ENCODE measurements at regions not wholly inside any gene's neighbourhood (a gene's known extent, or its start where the extent isn't known, plus 50 kb on each side); places are given as distances from the start of the nearest gene placed in this dataset.

GRCh38 chr2:139259422-139260051 is 479.3 kb upstream of the NXPH2 start:
- ATAC-seq = no peak
- TF ChIP-seq, protein P1, sequence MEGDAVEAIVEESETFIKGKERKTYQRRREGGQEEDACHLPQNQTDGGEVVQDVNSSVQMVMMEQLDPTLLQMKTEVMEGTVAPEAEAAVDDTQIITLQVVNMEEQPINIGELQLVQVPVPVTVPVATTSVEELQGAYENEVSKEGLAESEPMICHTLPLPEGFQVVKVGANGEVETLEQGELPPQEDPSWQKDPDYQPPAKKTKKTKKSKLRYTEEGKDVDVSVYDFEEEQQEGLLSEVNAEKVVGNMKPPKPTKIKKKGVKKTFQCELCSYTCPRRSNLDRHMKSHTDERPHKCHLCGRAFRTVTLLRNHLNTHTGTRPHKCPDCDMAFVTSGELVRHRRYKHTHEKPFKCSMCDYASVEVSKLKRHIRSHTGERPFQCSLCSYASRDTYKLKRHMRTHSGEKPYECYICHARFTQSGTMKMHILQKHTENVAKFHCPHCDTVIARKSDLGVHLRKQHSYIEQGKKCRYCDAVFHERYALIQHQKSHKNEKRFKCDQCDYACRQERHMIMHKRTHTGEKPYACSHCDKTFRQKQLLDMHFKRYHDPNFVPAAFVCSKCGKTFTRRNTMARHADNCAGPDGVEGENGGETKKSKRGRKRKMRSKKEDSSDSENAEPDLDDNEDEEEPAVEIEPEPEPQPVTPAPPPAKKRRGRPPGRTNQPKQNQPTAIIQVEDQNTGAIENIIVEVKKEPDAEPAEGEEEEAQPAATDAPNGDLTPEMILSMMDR (IDR thresholded peaks at IDR 0.05) = no peak
- no peaks in the 10 kb centered on the region for H3K27me3 ChIP-seq
- DNase-seq = no peak
- peaks cover 0 to 6% of the 10 kb centered on the region in 2 donors for H3K9me3 ChIP-seq
- no peak overlapping the region for H3K4me3 ChIP-seq
- H3K36me3 ChIP-seq = no peaks in the 10 kb centered on the region
- H3K27ac ChIP-seq = no peak overlapping the region
- intact Hi-C loops (cut with DNase I) = no loop called here
- H3K4me1 ChIP-seq = no peaks in the 10 kb centered on the region

- H3K9me3 ChIP-seq = no peaks in the 10 kb centered on the region
- TF ChIP-seq, protein P1 (IDR thresholded peaks at IDR 0.05) = no peak
- H3K27ac ChIP-seq = no peak overlapping the region
- H3K4me1 ChIP-seq = no peaks in the 10 kb centered on the region
- no peak for ATAC-seq
- H3K36me3 ChIP-seq = no peaks in the 10 kb centered on the region
- no peaks in the 10 kb centered on the region for H3K27me3 ChIP-seq
- DNase-seq = no peak
- H3K4me3 ChIP-seq = no peak overlapping the region
- intact Hi-C loops (cut with DNase I) = no loop called here
Observed at GRCh38 chr2:139241286-139241685, 461.1 kb upstream of the NXPH2 start.

GRCh38 chr2:139237023-139237422 is 456.8 kb upstream of the NXPH2 start:
- intact Hi-C loops (cut with DNase I) = no loop called here
- no peak for DNase-seq
- TF ChIP-seq, protein P1 (IDR thresholded peaks at IDR 0.05) = no peak
- Histone ChIP-seq H3K4me1 (no peaks in the 10 kb centered on the region), H3K27ac (no peak overlapping the region), H3K36me3 (no peaks in the 10 kb centered on the region), H3K4me3 (no peak overlapping the region), H3K9me3 (no peaks in the 10 kb centered on the region), H3K27me3 (no peaks in the 10 kb centered on the region)
- ATAC-seq = no peak

DNA sequence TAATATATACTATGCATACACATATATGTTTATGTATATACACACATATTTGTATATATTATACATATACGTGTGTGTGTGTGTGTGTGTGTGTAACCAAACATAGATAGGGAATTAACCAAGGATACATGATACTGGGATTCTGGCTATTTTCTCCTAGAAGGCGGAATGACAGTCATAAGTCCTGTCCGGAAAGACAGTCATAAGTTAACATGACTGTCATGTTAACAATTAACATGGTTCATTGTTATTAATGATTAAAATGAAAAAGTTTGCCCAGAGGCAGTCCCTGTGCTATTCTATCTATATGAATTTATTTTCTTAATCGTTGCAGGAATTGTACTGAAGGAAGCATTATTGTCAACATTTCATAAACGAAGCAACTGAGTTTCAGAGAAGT is 450.7 kb upstream of the NXPH2 start:
- H3K4me1 ChIP-seq = no peaks in the 10 kb centered on the region
- intact Hi-C loops (cut with DNase I) = no loop called here
- DNase-seq (no peak), ATAC-seq (no peak)
- no peak overlapping the region for H3K4me3 ChIP-seq
- TF ChIP-seq, protein P1 (IDR thresholded peaks at IDR 0.05) = no peak
- H3K9me3 ChIP-seq = no peaks in the 10 kb centered on the region
- no peaks in the 10 kb centered on the region for H3K27me3 ChIP-seq
- H3K27ac ChIP-seq = no peak overlapping the region
- H3K36me3 ChIP-seq = no peaks in the 10 kb centered on the region

- no peaks in the 10 kb centered on the region for H3K9me3 ChIP-seq
- no peaks in the 10 kb centered on the region for H3K36me3 ChIP-seq
- ATAC-seq (no peak), DNase-seq (no peak)
- no peak overlapping the region for H3K4me3 ChIP-seq
- no peak overlapping the region for H3K27ac ChIP-seq
- H3K27me3 ChIP-seq = no peaks in the 10 kb centered on the region
- intact Hi-C loops (cut with DNase I) = no loop called here
- H3K4me1 ChIP-seq = no peaks in the 10 kb centered on the region
- TF ChIP-seq, protein P1 (IDR thresholded peaks at IDR 0.05) = no peak
Observed at GRCh38 chr2:139228276-139228675, 448.1 kb upstream of the NXPH2 start.
